Liver (tissue), 8 donors: ENCODE measurements at regions not wholly inside any gene's neighbourhood (a gene's known extent, or its start where the extent isn't known, plus 50 kb on each side); places are given as distances from the start of the nearest gene placed in this dataset.

Source experiments
- DNase-seq: peaks from one replicate; pipeline ENCODE4 v3.0.0-alpha.2; 2017; ENCODE audit warnings: low spot score
- H3K27ac ChIP-seq, 2 donors: one replicate each; pipeline ENCODE4 v1.7.0; 2013; ENCODE audit warnings: inconsistent platforms in 2 of 2, low read length in 2 of 2, control low read depth in 1 of 2, low read depth in 1 of 2, mild to moderate bottlenecking in 1 of 2
- H3K27me3 ChIP-seq, 4 donors: one replicate each; pipeline versions ENCODE4 v1.6.1 to v1.7.0; 2013; ENCODE audit warnings: low read length in 3 of 4, inconsistent platforms in 1 of 4, mild to moderate bottlenecking in 1 of 4, moderate library complexity in 1 of 4; ENCODE audit not compliant: control insufficient read depth in 4 of 4, insufficient read depth in 4 of 4
- H3K36me3 ChIP-seq, 4 donors: one replicate each; pipeline versions ENCODE4 v1.6.1 to v1.7.0; 2013; ENCODE audit warnings: low read length in 3 of 4, mild to moderate bottlenecking in 3 of 4, low read depth in 1 of 4, moderate library complexity in 1 of 4; ENCODE audit not compliant: control insufficient read depth in 4 of 4, insufficient read depth in 3 of 4
- H3K4me1 ChIP-seq, 4 donors: one replicate each; pipeline versions ENCODE4 v1.6.1 to v1.7.0; 2013; ENCODE audit warnings: low read length in 3 of 4, mild to moderate bottlenecking in 3 of 4, moderate library complexity in 1 of 4; ENCODE audit not compliant: control insufficient read depth in 4 of 4, insufficient read depth in 4 of 4
- H3K4me3 ChIP-seq, 3 donors: one replicate each; pipeline versions ENCODE4 v1.6.1 to v1.7.0; 2013; ENCODE audit warnings: low read length in 3 of 3, control low read depth in 1 of 3, low read depth in 1 of 3, mild to moderate bottlenecking in 1 of 3
- H3K9ac ChIP-seq, 2 donors: one replicate each; pipeline ENCODE4 v1.7.0; 2013; ENCODE audit warnings: low read length in 2 of 2, mild to moderate bottlenecking in 2 of 2, moderate library complexity in 2 of 2, control low read depth in 1 of 2, low read depth in 1 of 2
- H3K9me3 ChIP-seq, 4 donors: one replicate each; pipeline versions ENCODE4 v1.6.1 to v1.7.0; 2013; ENCODE audit warnings: low read length in 3 of 4; ENCODE audit not compliant: control insufficient read depth in 4 of 4
- EGR1 ChIP-seq, 2 donors: IDR thresholded peaks; 2 replicates each; pipeline ENCODE4 v1.6.1; 2016 to 2018; ENCODE audit warnings: antibody characterized with exemption in 2 of 2, low read depth in 2 of 2
- FOXA1 ChIP-seq: IDR thresholded peaks from 2 replicates; pipeline ENCODE4 v1.6.1; 2016; ENCODE audit warnings: antibody characterized with exemption
- FOXA2 ChIP-seq: IDR thresholded peaks from 2 replicates; pipeline ENCODE4 v1.6.1; 2016; ENCODE audit warnings: antibody characterized with exemption
- GABPA ChIP-seq, 2 donors: IDR thresholded peaks in 1 of 2; conservative IDR thresholded peaks in 1 of 2; 2 replicates each; pipeline ENCODE4 v1.6.1; 2016; ENCODE audit warnings: antibody characterized with exemption in 2 of 2, mild to moderate bottlenecking in 1 of 2, moderate library complexity in 1 of 2
- HNF4A ChIP-seq, 2 donors: conservative IDR thresholded peaks; 2 replicates each; pipeline ENCODE4 v1.6.1; 2016; ENCODE audit warnings: antibody characterized with exemption in 2 of 2, mild to moderate bottlenecking in 2 of 2
- HNF4G ChIP-seq: IDR thresholded peaks from 2 replicates; pipeline ENCODE4 v1.6.1; 2016; ENCODE audit warnings: antibody characterized with exemption
- JUND ChIP-seq, 2 donors: IDR thresholded peaks; 2 replicates each; pipeline ENCODE4 v1.6.1; 2016; ENCODE audit warnings: antibody characterized with exemption in 2 of 2
- RXRA ChIP-seq, 2 donors: IDR thresholded peaks; 2 replicates each; pipeline ENCODE4 v1.6.1; 2017 to 2018; ENCODE audit warnings: antibody characterized with exemption in 2 of 2, mild to moderate bottlenecking in 1 of 2
- SP1 ChIP-seq: IDR thresholded peaks from 2 replicates; pipeline ENCODE4 v1.6.1; 2018; ENCODE audit warnings: antibody characterized with exemption, mild to moderate bottlenecking
- TAF1 ChIP-seq: conservative IDR thresholded peaks from 2 replicates; pipeline ENCODE4 v1.6.1; 2016; ENCODE audit warnings: antibody characterized with exemption, mild to moderate bottlenecking
- YY1 ChIP-seq: IDR thresholded peaks from 2 replicates; pipeline ENCODE4 v1.6.1; 2016; ENCODE audit warnings: antibody characterized with exemption, mild to moderate bottlenecking
- WGBS: extraction: QIAGEN DNeasy Blood & Tissue Kit; methylation state at CpG from one replicate; pipeline ENCODE4 v1.1.7; 2013; 5-methylcytosine and 5-hydroxymethylcytosine counted together
- TF ChIP-seq, protein P1 (sequence below): IDR thresholded peaks from 2 replicates; pipeline ENCODE4 v1.6.1; 2016; ENCODE audit warnings: antibody characterized with exemption
- TF ChIP-seq, protein P2 (sequence below): IDR thresholded peaks from 2 replicates; pipeline ENCODE4 v1.6.1; 2016; ENCODE audit warnings: antibody characterized with exemption, mild to moderate bottlenecking
- TF ChIP-seq, protein P3 (sequence below): fragments of 150-350 bp; IDR thresholded peaks from 2 replicates; pipeline ENCODE4 v1.5.1; 2017; ENCODE audit warnings: improper control_type of control experiment, low read depth, low read length; ENCODE audit not compliant: missing input control
- TF ChIP-seq, protein P4 (sequence below): IDR thresholded peaks from 2 replicates; pipeline ENCODE4 v1.6.1; 2016; ENCODE audit warnings: antibody characterized with exemption
- donor health status: healthy.
- donor health status: healthy.
- donor health status: healthy.
- donor health status: healthy.
- donor health status: healthy.

DNA sequence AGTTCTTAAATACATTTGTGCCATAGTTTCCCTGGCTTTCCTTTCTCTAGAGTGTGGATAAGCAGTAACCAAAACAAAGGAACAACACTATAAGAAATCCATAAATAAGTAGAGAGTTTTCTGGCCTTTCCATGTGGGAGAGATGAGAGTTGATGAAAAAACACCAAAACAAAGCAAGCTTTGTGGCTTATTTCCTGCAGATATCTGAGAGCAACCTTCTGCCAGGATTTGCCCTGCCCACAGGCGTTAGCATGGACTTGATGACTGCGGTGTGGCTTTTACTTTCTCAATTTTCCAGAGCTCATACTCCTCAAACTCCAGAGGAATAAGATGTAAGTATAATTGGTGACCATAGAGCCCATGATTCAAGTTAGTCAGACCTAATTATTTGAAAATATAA lies 194.9 kb downstream of the RAP2B start:
- DNase-seq, result no peak
- Histone ChIP-seq H3K9me3 (peaks cover 0 to 4% (median 0%) of the 10 kb centered on the region in 4 donors), H3K4me1 (no peaks in the 10 kb centered on the region), H3K27me3 (no peaks in the 10 kb centered on the region), H3K9ac (no peak overlapping the region), H3K4me3 (no peak overlapping the region), H3K36me3 (no peaks in the 10 kb centered on the region), H3K27ac (no peak overlapping the region)
- TF ChIP-seq, protein P1, sequence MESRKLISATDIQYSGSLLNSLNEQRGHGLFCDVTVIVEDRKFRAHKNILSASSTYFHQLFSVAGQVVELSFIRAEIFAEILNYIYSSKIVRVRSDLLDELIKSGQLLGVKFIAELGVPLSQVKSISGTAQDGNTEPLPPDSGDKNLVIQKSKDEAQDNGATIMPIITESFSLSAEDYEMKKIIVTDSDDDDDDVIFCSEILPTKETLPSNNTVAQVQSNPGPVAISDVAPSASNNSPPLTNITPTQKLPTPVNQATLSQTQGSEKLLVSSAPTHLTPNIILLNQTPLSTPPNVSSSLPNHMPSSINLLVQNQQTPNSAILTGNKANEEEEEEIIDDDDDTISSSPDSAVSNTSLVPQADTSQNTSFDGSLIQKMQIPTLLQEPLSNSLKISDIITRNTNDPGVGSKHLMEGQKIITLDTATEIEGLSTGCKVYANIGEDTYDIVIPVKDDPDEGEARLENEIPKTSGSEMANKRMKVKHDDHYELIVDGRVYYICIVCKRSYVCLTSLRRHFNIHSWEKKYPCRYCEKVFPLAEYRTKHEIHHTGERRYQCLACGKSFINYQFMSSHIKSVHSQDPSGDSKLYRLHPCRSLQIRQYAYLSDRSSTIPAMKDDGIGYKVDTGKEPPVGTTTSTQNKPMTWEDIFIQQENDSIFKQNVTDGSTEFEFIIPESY, result no peak
- TF ChIP-seq FOXA2 (no peak), YY1 (no peak), JUND (IDR thresholded peaks at IDR 0.05) (no peak), HNF4G (no peak), SP1 (no peak), RXRA (IDR thresholded peaks at IDR 0.05) (no peak), TAF1 (no peak), GABPA (IDR thresholded peaks at IDR 0.05 in 1 of 2, conservative IDR thresholded peaks at IDR 0.05 in 1 of 2) (no peak), HNF4A (conservative IDR thresholded peaks at IDR 0.05) (no peak)
- TF ChIP-seq, protein P2, sequence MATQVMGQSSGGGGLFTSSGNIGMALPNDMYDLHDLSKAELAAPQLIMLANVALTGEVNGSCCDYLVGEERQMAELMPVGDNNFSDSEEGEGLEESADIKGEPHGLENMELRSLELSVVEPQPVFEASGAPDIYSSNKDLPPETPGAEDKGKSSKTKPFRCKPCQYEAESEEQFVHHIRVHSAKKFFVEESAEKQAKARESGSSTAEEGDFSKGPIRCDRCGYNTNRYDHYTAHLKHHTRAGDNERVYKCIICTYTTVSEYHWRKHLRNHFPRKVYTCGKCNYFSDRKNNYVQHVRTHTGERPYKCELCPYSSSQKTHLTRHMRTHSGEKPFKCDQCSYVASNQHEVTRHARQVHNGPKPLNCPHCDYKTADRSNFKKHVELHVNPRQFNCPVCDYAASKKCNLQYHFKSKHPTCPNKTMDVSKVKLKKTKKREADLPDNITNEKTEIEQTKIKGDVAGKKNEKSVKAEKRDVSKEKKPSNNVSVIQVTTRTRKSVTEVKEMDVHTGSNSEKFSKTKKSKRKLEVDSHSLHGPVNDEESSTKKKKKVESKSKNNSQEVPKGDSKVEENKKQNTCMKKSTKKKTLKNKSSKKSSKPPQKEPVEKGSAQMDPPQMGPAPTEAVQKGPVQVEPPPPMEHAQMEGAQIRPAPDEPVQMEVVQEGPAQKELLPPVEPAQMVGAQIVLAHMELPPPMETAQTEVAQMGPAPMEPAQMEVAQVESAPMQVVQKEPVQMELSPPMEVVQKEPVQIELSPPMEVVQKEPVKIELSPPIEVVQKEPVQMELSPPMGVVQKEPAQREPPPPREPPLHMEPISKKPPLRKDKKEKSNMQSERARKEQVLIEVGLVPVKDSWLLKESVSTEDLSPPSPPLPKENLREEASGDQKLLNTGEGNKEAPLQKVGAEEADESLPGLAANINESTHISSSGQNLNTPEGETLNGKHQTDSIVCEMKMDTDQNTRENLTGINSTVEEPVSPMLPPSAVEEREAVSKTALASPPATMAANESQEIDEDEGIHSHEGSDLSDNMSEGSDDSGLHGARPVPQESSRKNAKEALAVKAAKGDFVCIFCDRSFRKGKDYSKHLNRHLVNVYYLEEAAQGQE, result no peak
- TF ChIP-seq, protein P3, sequence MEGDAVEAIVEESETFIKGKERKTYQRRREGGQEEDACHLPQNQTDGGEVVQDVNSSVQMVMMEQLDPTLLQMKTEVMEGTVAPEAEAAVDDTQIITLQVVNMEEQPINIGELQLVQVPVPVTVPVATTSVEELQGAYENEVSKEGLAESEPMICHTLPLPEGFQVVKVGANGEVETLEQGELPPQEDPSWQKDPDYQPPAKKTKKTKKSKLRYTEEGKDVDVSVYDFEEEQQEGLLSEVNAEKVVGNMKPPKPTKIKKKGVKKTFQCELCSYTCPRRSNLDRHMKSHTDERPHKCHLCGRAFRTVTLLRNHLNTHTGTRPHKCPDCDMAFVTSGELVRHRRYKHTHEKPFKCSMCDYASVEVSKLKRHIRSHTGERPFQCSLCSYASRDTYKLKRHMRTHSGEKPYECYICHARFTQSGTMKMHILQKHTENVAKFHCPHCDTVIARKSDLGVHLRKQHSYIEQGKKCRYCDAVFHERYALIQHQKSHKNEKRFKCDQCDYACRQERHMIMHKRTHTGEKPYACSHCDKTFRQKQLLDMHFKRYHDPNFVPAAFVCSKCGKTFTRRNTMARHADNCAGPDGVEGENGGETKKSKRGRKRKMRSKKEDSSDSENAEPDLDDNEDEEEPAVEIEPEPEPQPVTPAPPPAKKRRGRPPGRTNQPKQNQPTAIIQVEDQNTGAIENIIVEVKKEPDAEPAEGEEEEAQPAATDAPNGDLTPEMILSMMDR, result no peak
- 61% methylated on average over 2 of the region's 2 CpGs for WGBS

DNA sequence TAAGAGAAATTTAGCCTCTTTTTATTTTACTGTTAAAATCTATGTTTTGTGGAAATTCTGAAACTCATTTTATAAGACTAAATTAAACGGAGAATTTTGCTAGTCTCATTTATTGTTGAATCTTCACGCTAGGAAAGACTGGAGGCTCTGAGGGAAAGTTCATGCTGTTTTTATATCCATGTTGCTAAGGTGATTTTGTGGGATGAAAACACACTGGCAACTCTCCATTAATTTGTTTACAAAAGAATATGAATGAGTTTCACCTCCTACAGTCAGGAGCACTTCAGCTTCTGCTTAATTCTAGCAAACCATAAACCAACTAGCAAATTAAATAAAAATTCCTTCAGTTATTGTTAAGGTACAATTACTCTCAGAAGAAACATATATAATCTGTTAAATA lies 195.4 kb downstream of the RAP2B start:
- Histone ChIP-seq H3K27ac (no peak overlapping the region), H3K36me3 (no peaks in the 10 kb centered on the region), H3K9ac (no peak overlapping the region), H3K4me3 (no peak overlapping the region), H3K4me1 (no peaks in the 10 kb centered on the region), H3K27me3 (no peaks in the 10 kb centered on the region), H3K9me3 (peaks cover 0 to 4% (median 0%) of the 10 kb centered on the region in 4 donors)
- no peak for DNase-seq
- WGBS, result 85% methylated on average over 2 of the region's 2 CpGs
- TF ChIP-seq JUND (IDR thresholded peaks at IDR 0.05) (no peak), HNF4G (no peak), FOXA1 (no peak), SP1 (no peak), GABPA (IDR thresholded peaks at IDR 0.05 in 1 of 2, conservative IDR thresholded peaks at IDR 0.05 in 1 of 2) (no peak), TAF1 (no peak), YY1 (no peak), HNF4A (conservative IDR thresholded peaks at IDR 0.05) (no peak), EGR1 (IDR thresholded peaks at IDR 0.05; ENCODE audit: low read depth in 2 of 2) (no peak), RXRA (IDR thresholded peaks at IDR 0.05) (no peak)
- TF ChIP-seq, protein P3, result no peak
- TF ChIP-seq, protein P2, result no peak
- TF ChIP-seq, protein P1, result no peak
- TF ChIP-seq, protein P4, sequence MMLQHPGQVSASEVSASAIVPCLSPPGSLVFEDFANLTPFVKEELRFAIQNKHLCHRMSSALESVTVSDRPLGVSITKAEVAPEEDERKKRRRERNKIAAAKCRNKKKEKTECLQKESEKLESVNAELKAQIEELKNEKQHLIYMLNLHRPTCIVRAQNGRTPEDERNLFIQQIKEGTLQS, result no peak
